ENCODE measurements at regions not wholly inside any gene's neighbourhood (a gene's known extent, or its start where the extent isn't known, plus 50 kb on each side); places are given as distances from the start of the nearest gene placed in this dataset.
"Not testable (repeated sequence)": the region's sequence is repeated elsewhere in the genome, so short reads cannot be mapped to it uniquely, and the experiment has no call there.

- DNase-seq (ENCODE audit: low read depth) = no peak
These were observed 192.0 kb downstream of the HNRNPD start for GRCh38 chr4:82181789-82182188.

GRCh38 chr4:82172186-82172585 lies 201.6 kb downstream of the HNRNPD start:
- DNase-seq (ENCODE audit: low read depth) = no peak

- no peak for DNase-seq (ENCODE audit: low read depth)
These were observed 202.1 kb downstream of the HNRNPD start for GRCh38 chr4:82171531-82172155.

- no peak for DNase-seq (ENCODE audit: low read depth)
These were observed 224.0 kb downstream of the HNRNPD start for GRCh38 chr4:82149750-82150149.

GRCh38 chr4:82145850-82146249 lies 227.9 kb downstream of the HNRNPD start:
- no peak for DNase-seq (ENCODE audit: low read depth)

- no peak for DNase-seq (ENCODE audit: low read depth)
These were observed 233.4 kb downstream of the HNRNPD start for GRCh38 chr4:82140422-82140821.

GRCh38 chr4:82139287-82139686 lies 234.5 kb downstream of the HNRNPD start:
- no peak for DNase-seq (ENCODE audit: low read depth)

GRCh38 chr4:82138374-82138773 lies 235.4 kb downstream of the HNRNPD start:
- peak; percentile 28 for DNase-seq (ENCODE audit: low read depth)

GRCh38 chr4:82136161-82136801 lies 237.5 kb downstream of the HNRNPD start:
- DNase-seq (ENCODE audit: low read depth) = no peak

GRCh38 chr4:82128355-82128754 lies 245.4 kb downstream of the HNRNPD start:
- DNase-seq (ENCODE audit: low read depth) = no peak

- no peak for DNase-seq (ENCODE audit: low read depth)
These were observed 247.2 kb downstream of the HNRNPD start for GRCh38 chr4:82126512-82127040.

GRCh38 chr4:82125787-82126297 lies 247.9 kb downstream of the HNRNPD start:
- DNase-seq (ENCODE audit: low read depth) = no peak

- DNase-seq (ENCODE audit: low read depth) = no peak
These were observed 248.6 kb downstream of the HNRNPD start for GRCh38 chr4:82124932-82125786.

- DNase-seq (ENCODE audit: low read depth) = peak; percentile 18
These were observed 249.4 kb downstream of the HNRNPD start for GRCh38 chr4:82124365-82124764.

GRCh38 chr4:82123934-82124333 lies 249.9 kb downstream of the HNRNPD start:
- no peak for DNase-seq (ENCODE audit: low read depth)

GRCh38 chr4:82115183-82115582 lies 258.6 kb downstream of the HNRNPD start:
- DNase-seq (ENCODE audit: low read depth) = not testable (repeated sequence)

- no peak for DNase-seq (ENCODE audit: low read depth)
These were observed 265.3 kb downstream of the HNRNPD start for GRCh38 chr4:82108506-82108905.

- no peak for DNase-seq (ENCODE audit: low read depth)
These were observed 269.2 kb downstream of the HNRNPD start for GRCh38 chr4:82104578-82104977.

- DNase-seq (ENCODE audit: low read depth) = no peak
These were observed 273.7 kb downstream of the HNRNPD start for GRCh38 chr4:82099928-82100579.

GRCh38 chr4:82097504-82097903 lies 276.3 kb downstream of the HNRNPD start:
- DNase-seq (ENCODE audit: low read depth) = peak; percentile 39

GRCh38 chr4:82090717-82091116 lies 283.1 kb downstream of the HNRNPD start:
- no peak for DNase-seq (ENCODE audit: low read depth)

- DNase-seq (ENCODE audit: low read depth) = no peak
These were observed 289.0 kb downstream of the HNRNPD start for GRCh38 chr4:82084747-82085146.

Data from ELR (cell line).